Upper lobe of left lung (tissue), 6 donors: ENCODE measurements at regions not wholly inside any gene's neighbourhood (a gene's known extent, or its start where the extent isn't known, plus 50 kb on each side); places are given as distances from the start of the nearest gene placed in this dataset.
A peak's percentile ranks its signal among the peaks of the same experiment; 100 is the strongest.

ENCODE experiments used
- ATAC-seq, 2 donors: fragments of 200-7000 bp; cut with Tn5 transposase; one replicate each; pipeline ENCODE4 v1.9.1; 2022; ENCODE audit warnings: mild to moderate bottlenecking in 2 of 2, moderate library complexity in 2 of 2; ENCODE audit not compliant: low FRiP score in 2 of 2
- DNase-seq, 2 donors: peaks; one replicate each; pipeline ENCODE4 v3.0.0-alpha.2; 2019 to 2020
- H3K27ac ChIP-seq, 4 donors: fragments of 200-600 bp; sonication (generic); one replicate each; pipeline ENCODE4 v1.5.1; 2016 to 2019
- H3K27me3 ChIP-seq, 4 donors: fragments of 200-600 bp; sonication (generic); one replicate each; pipeline ENCODE4 v1.5.1; 2017 to 2019
- H3K36me3 ChIP-seq, 4 donors: fragments of 200-600 bp; sonication (generic); one replicate each; pipeline ENCODE4 v1.5.1; 2016 to 2019
- H3K4me1 ChIP-seq, 4 donors: fragments of 200-600 bp; sonication (generic); one replicate each; pipeline ENCODE4 v1.5.1; 2018 to 2019
- H3K4me3 ChIP-seq, 4 donors: fragments of 200-600 bp; sonication (generic); one replicate each; pipeline ENCODE4 v1.5.1; 2017 to 2019; ENCODE audit warnings: mild to moderate bottlenecking in 2 of 4, moderate library complexity in 1 of 4
- H3K9me3 ChIP-seq, 4 donors: fragments of 200-600 bp; sonication (generic); one replicate each; pipeline ENCODE4 v1.5.1; 2018 to 2019
- EP300 ChIP-seq, 4 donors: sonication (generic); formaldehyde crosslinking; IDR thresholded peaks; one replicate each; pipeline ENCODE4 v1.5.1; 2017; ENCODE audit warnings: antibody characterized with exemption in 4 of 4, control low read depth in 2 of 4
- POLR2A ChIP-seq, 4 donors: fragments of 450-650 bp; IDR thresholded peaks; one replicate each; pipeline ENCODE4 v1.5.1; 2016 to 2017; ENCODE audit warnings: antibody characterized with exemption in 4 of 4, mild to moderate bottlenecking in 2 of 4
- POLR2AphosphoS5 ChIP-seq, 2 donors: sonication (generic); formaldehyde crosslinking; IDR thresholded peaks; one replicate each; pipeline ENCODE4 v1.5.1; 2017; ENCODE audit warnings: antibody characterized with exemption in 2 of 2
- WGBS, 2 donors: methylation state at CpG; one replicate each; pipeline ENCODE4 v1.1.5; 2017 to 2018; 5-methylcytosine and 5-hydroxymethylcytosine counted together
- TF ChIP-seq, protein P1 (sequence below), 6 experiments: fragments of 450-650 bp in 4 of 6; fragments of 200-600 bp in 2 of 6; sonication (generic) in 2 of 6; IDR thresholded peaks; one replicate each; pipeline ENCODE4 v1.5.1; 2016 to 2019; ENCODE audit warnings: antibody characterized with exemption in 6 of 6
- donor health status: DM: no; HTN: no; CAD: no; lungs with moderate emphysema.
- donor health status: DM: no; HTN: yes; CAD: no; lungs with severe emphysema.

DNA sequence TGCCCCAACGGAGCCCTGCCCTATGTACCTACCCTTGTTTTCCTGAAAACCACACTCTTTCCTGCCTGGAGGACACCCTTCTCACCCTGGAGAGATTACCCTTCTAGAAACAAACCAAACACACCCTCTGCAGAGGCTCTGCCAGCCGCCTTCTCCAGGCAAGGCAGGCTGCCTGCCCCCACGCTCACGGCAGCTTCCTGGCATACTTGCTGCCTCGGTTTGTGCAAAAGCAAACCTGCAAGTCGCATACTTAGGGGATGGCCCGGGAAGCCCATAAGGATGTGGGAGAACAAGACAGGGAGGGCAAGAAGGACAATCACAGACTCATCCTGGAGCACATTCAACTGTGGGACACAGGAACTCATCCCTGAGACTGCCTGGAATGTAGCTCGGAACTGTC is 154.0 kb upstream of the DIO3 start:
- H3K27ac ChIP-seq, result peak overlapping the region in 3 of 4 donors; percentile 54 to 84 (median 76)
- ATAC-seq (no peak), DNase-seq (peak in 1 of 2 donors; percentile 20)
- H3K27me3 ChIP-seq, result no peaks in the 10 kb centered on the region
- H3K36me3 ChIP-seq, result no peaks in the 10 kb centered on the region
- TF ChIP-seq POLR2AphosphoS5 (IDR thresholded peaks at IDR 0.05), result no peak
- TF ChIP-seq EP300 (IDR thresholded peaks at IDR 0.05), result no peak
- TF ChIP-seq, protein P1, sequence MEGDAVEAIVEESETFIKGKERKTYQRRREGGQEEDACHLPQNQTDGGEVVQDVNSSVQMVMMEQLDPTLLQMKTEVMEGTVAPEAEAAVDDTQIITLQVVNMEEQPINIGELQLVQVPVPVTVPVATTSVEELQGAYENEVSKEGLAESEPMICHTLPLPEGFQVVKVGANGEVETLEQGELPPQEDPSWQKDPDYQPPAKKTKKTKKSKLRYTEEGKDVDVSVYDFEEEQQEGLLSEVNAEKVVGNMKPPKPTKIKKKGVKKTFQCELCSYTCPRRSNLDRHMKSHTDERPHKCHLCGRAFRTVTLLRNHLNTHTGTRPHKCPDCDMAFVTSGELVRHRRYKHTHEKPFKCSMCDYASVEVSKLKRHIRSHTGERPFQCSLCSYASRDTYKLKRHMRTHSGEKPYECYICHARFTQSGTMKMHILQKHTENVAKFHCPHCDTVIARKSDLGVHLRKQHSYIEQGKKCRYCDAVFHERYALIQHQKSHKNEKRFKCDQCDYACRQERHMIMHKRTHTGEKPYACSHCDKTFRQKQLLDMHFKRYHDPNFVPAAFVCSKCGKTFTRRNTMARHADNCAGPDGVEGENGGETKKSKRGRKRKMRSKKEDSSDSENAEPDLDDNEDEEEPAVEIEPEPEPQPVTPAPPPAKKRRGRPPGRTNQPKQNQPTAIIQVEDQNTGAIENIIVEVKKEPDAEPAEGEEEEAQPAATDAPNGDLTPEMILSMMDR (IDR thresholded peaks at IDR 0.05), result no peak
- TF ChIP-seq POLR2A (IDR thresholded peaks at IDR 0.05), result no peak
- no peaks in the 10 kb centered on the region for H3K9me3 ChIP-seq
- peaks cover 13 to 38% (median 21%) of the 10 kb centered on the region in 4 donors for H3K4me1 ChIP-seq
- no peak overlapping the region for H3K4me3 ChIP-seq
- WGBS, 2 donors, result 67 to 78% methylated on average over 7 to 8 of the region's 8 CpGs

DNA sequence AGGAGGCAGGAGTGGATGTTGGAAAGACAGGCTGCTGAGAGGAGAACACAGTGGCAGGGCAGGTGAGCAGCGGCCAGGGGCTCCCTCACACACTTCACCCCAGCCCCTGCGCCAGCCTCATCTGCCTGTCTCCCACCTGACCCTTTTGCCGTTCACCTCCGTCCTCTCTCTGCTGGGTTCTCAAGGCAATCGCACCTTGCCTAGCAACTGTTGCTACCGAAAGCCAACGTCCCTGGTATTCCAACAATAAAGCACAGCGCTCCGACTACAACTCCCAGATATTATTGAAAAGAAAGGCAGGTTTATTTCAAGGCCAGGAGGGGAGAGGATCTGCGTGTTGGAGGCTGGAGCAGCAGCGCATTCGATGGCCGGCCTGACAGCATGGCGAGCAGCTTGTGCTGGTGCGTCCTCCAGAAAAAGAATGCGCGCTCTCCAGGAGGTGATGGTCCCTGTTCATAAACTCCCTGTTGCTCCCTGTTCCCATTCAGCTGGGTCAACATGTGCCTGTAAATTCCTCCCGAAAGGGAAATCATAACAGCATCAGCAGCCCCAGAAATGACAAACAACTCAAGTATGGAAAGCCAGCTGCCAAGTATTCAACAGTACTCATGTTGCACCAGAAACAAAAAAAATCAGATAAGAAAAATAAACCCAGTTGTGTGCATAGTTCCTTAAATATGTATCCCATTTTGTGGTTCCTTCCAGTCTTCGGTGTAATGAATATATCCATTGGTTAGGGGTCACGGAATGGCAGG is 153.0 kb upstream of the DIO3 start:
- WGBS, 2 donors, result 67 to 79% methylated on average over 20 of the region's 20 CpGs

DNA sequence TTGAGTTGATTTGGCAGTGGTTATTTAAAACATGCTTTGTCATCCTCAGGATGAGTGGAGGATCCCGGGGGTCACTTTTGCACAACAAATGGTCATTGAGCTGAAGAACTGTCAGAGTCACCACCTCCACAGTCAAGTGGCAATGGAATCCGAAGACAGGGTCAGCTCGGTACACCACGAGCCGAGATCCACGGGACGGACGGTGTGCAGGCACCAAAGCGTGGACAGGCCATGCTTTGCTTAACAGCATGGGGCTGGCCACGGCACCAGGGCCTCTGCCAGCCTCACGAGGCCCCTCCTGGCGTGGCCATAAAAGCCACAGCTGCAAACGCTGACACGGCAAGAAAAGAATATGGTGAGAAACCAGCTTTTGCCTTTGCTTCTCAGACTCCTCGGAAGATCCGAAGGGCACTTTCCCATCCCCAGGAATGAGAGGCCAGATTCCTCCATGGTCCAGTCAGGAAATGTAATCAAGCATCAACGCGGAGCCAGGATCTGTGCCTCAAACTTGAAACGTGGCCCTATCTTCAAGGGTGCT is 152.2 kb upstream of the DIO3 start:
- 81 to 88% methylated on average over 19 of the region's 19 CpGs for WGBS, 2 donors
- ATAC-seq, result no peak
- H3K4me1 ChIP-seq, result peaks cover 13 to 38% (median 21%) of the 10 kb centered on the region in 4 donors
- no peaks in the 10 kb centered on the region for H3K36me3 ChIP-seq
- peak in 1 of 2 donors; percentile 56 for DNase-seq
- no peak overlapping the region for H3K4me3 ChIP-seq
- H3K27ac ChIP-seq, result peak overlapping the region; percentile 49 to 84 (median 58)
- H3K9me3 ChIP-seq, result no peaks in the 10 kb centered on the region
- TF ChIP-seq POLR2AphosphoS5 (IDR thresholded peaks at IDR 0.05) (peak in 1 of 2 donors; percentile 39), POLR2A (IDR thresholded peaks at IDR 0.05) (no peak)
- H3K27me3 ChIP-seq, result no peaks in the 10 kb centered on the region

More for the DNA sequence above, 153.0 kb upstream of the DIO3 start:
- DNase-seq (peak in 1 of 2 donors; percentile 27), ATAC-seq (peak; percentile 29 to 44)
- H3K27me3 ChIP-seq, result no peaks in the 10 kb centered on the region
- peak overlapping the region; percentile 54 to 84 (median 72) for H3K27ac ChIP-seq
- TF ChIP-seq POLR2A (IDR thresholded peaks at IDR 0.05) (no peak), POLR2AphosphoS5 (IDR thresholded peaks at IDR 0.05) (no peak), EP300 (IDR thresholded peaks at IDR 0.05) (no peak)
- TF ChIP-seq, protein P1 (IDR thresholded peaks at IDR 0.05), result no peak
- H3K4me1 ChIP-seq, result peaks cover 13 to 38% (median 21%) of the 10 kb centered on the region in 4 donors
- no peak overlapping the region for H3K4me3 ChIP-seq
- no peaks in the 10 kb centered on the region for H3K9me3 ChIP-seq
- H3K36me3 ChIP-seq, result no peaks in the 10 kb centered on the region

DNA sequence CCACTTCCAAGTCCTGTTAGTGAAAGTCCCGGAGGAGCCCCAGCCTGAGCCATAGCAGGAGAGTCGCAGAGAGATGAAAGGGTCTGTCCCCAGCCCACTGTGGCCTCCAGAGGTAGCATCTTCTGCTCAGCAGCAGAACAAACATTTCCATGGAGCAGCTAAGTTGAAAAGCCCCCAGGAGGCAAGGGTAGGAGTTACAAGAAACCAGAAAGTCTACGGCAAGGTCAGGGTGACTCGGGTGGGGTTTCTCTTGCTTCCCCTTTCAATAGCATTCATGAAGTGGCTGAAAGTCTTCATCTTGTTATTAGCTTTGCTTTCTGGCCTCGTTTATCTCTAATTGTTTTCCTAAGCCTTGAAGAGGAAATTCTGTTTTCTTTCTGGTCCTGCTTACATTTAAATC is 151.2 kb upstream of the DIO3 start:
- Histone ChIP-seq H3K9me3 (no peaks in the 10 kb centered on the region), H3K4me1 (peaks cover 13 to 35% (median 21%) of the 10 kb centered on the region in 4 donors), H3K27ac (no peak overlapping the region), H3K4me3 (no peak overlapping the region), H3K36me3 (no peaks in the 10 kb centered on the region), H3K27me3 (no peaks in the 10 kb centered on the region)
- no peak for TF ChIP-seq POLR2A (IDR thresholded peaks at IDR 0.05)
- TF ChIP-seq EP300 (IDR thresholded peaks at IDR 0.05), result no peak
- TF ChIP-seq, protein P1 (IDR thresholded peaks at IDR 0.05), result no peak
- TF ChIP-seq POLR2AphosphoS5 (IDR thresholded peaks at IDR 0.05), result no peak
- no peak for DNase-seq
- no peak for ATAC-seq
- WGBS, 2 donors, result 52 to 56% methylated on average over 5 of the region's 5 CpGs

DNA sequence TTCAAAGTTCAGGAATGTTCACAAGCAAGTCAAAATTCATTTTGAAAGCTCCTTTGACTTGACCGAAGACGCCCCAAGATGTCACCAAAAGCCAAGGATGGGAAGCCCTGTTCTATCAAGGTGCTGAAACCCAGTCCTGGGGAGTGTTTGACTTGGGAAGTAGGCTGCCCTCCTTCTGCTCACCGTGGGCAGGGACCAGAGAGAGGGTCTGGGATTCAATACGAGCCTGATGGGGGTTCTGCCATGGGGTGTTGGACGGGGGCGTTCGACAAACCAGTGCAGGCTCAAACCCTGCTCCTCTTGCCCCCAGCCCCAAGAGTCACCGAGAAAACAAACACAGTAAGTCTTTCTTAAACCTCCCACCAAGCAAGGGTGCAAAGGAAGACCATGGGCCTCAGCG is 150.1 kb upstream of the DIO3 start:
- H3K4me1 ChIP-seq, result peaks cover 13 to 29% (median 19%) of the 10 kb centered on the region in 4 donors
- DNase-seq (no peak), ATAC-seq (no peak)
- no peak overlapping the region for H3K27ac ChIP-seq
- no peaks in the 10 kb centered on the region for H3K36me3 ChIP-seq
- WGBS, 2 donors, result 93 to 97% methylated on average over 4 to 9 of the region's 9 CpGs
- H3K27me3 ChIP-seq, result no peaks in the 10 kb centered on the region
- no peak overlapping the region for H3K4me3 ChIP-seq
- no peaks in the 10 kb centered on the region for H3K9me3 ChIP-seq
- TF ChIP-seq POLR2AphosphoS5 (IDR thresholded peaks at IDR 0.05) (no peak), EP300 (IDR thresholded peaks at IDR 0.05) (no peak), POLR2A (IDR thresholded peaks at IDR 0.05) (no peak)
- TF ChIP-seq, protein P1 (IDR thresholded peaks at IDR 0.05), result no peak
